Islet of Langerhans (tissue), 1 donor: ENCODE measurements at regions not wholly inside any gene's neighbourhood (a gene's known extent, or its start where the extent isn't known, plus 50 kb on each side); places are given as distances from the start of the nearest gene placed in this dataset.

Source experiments
- FAIRE-seq: peaks from one replicate; lab custom pipeline; 2011; peaks lifted over from hg19 to GRCh38; lab: Jason Lieb, UNC

- no peak for FAIRE-seq
These were observed 1750.7 kb upstream of the PCDH20 start for GRCh38 chr13:63166345-63166744.

GRCh38 chr13:63163903-63164302, 1748.3 kb upstream of the PCDH20 start:
- FAIRE-seq: no peak

GRCh38 chr13:63161219-63161618, 1745.6 kb upstream of the PCDH20 start:
- FAIRE-seq: no peak

GRCh38 chr13:63156816-63157215, 1741.2 kb upstream of the PCDH20 start:
- FAIRE-seq: no peak

- no peak for FAIRE-seq
These were observed 1733.7 kb upstream of the PCDH20 start for GRCh38 chr13:63149375-63149774.

GRCh38 chr13:63139277-63139676, 1723.6 kb upstream of the PCDH20 start:
- FAIRE-seq: no peak

- FAIRE-seq: no peak
These were observed 1714.3 kb upstream of the PCDH20 start for GRCh38 chr13:63129995-63130394.

GRCh38 chr13:63128716-63129115, 1713.1 kb upstream of the PCDH20 start:
- no peak for FAIRE-seq

- FAIRE-seq: peak; percentile 99
These were observed 1709.2 kb upstream of the PCDH20 start for GRCh38 chr13:63124863-63125262.

GRCh38 chr13:63120883-63121282, 1705.2 kb upstream of the PCDH20 start:
- FAIRE-seq: no peak

- no peak for FAIRE-seq
These were observed 1702.1 kb upstream of the PCDH20 start for GRCh38 chr13:63117710-63118109.

GRCh38 chr13:63112799-63113395, 1697.2 kb upstream of the PCDH20 start:
- no peak for FAIRE-seq

- FAIRE-seq: no peak
These were observed 1694.8 kb upstream of the PCDH20 start for GRCh38 chr13:63110466-63110865.

GRCh38 chr13:63107179-63107943, 1691.7 kb upstream of the PCDH20 start:
- FAIRE-seq: no peak

- FAIRE-seq: no peak
These were observed 1679.1 kb upstream of the PCDH20 start for GRCh38 chr13:63094717-63095116.

GRCh38 chr13:63093907-63094469, 1678.3 kb upstream of the PCDH20 start:
- FAIRE-seq: no peak

GRCh38 chr13:63092456-63092855, 1676.8 kb upstream of the PCDH20 start:
- FAIRE-seq: no peak

GRCh38 chr13:63090524-63090923, 1674.9 kb upstream of the PCDH20 start:
- FAIRE-seq: no peak

- no peak for FAIRE-seq
These were observed 1672.6 kb upstream of the PCDH20 start for GRCh38 chr13:63088226-63088625.

- no peak for FAIRE-seq
These were observed 1670.6 kb upstream of the PCDH20 start for GRCh38 chr13:63086286-63086685.

- no peak for FAIRE-seq
These were observed 1670.2 kb upstream of the PCDH20 start for GRCh38 chr13:63085851-63086250.

GRCh38 chr13:63081400-63082014, 1665.9 kb upstream of the PCDH20 start:
- FAIRE-seq: no peak

- FAIRE-seq: no peak
These were observed 1659.5 kb upstream of the PCDH20 start for GRCh38 chr13:63075126-63075525.
